H1 (cell line): ENCODE measurements at regions not wholly inside any gene's neighbourhood (a gene's known extent, or its start where the extent isn't known, plus 50 kb on each side); places are given as distances from the start of the nearest gene placed in this dataset.
A peak's percentile ranks its signal among the peaks of the same experiment; 100 is the strongest.
"Not testable (repeated sequence)": the region's sequence is repeated elsewhere in the genome, so short reads cannot be mapped to it uniquely, and the experiment has no call there.

Experiments used
- CTCF ChIA-PET: fragments of 300-600 bp; sonication (Branson Sonifier 250); formaldehyde crosslinking; loops from one replicate; lab custom pipeline; 2021; ENCODE audit not compliant: partially characterized antibody; lab: Charles Lee
- POLR2A ChIA-PET: fragments of 300-600 bp; sonication (Branson Sonifier 250); formaldehyde crosslinking; loops from one replicate; lab custom pipeline; 2021; ENCODE audit warnings: inconsistent platforms; ENCODE audit not compliant: partially characterized antibody; lab: Charles Lee
- DNase-seq, 2 experiments: peaks; one replicate each; pipeline versions ENCODE4 v3.0.0 to v3.0.0-alpha.2; 2010 to 2022; ENCODE audit warnings: low spot score in 2 of 2, low read depth in 1 of 2, mixed read lengths in 1 of 2
- FAIRE-seq: peaks from 2 replicates; lab custom pipeline; 2011; peaks lifted over from hg19 to GRCh38; lab: Jason Lieb, UNC
- H2AFZ ChIP-seq: 2 replicates; pipeline ENCODE4 v1.8.1; 2012; ENCODE audit warnings: low read length, inconsistent platforms
- H2AK5ac ChIP-seq: 2 replicates; pipeline ENCODE4 v1.6.1; 2013; ENCODE audit warnings: low read depth, low read length
- H2BK120ac ChIP-seq: replicated peaks from 2 replicates; pipeline ENCODE3; 2013; ENCODE audit warnings: low read depth, low read length, inconsistent platforms
- H2BK12ac ChIP-seq: 2 replicates; pipeline ENCODE4 v1.6.1; 2013; ENCODE audit warnings: low read depth, low read length
- H2BK15ac ChIP-seq: 2 replicates; pipeline ENCODE4 v1.6.1; 2013; ENCODE audit warnings: low read length
- H2BK20ac ChIP-seq: 2 replicates; pipeline ENCODE4 v1.6.1; 2013; ENCODE audit warnings: low read length
- H2BK5ac ChIP-seq: 2 replicates; pipeline ENCODE4 v1.6.1; 2013; ENCODE audit warnings: low read depth, low read length
- H3K14ac ChIP-seq: 2 replicates; pipeline ENCODE4 v1.6.1; 2013; ENCODE audit warnings: inconsistent platforms; ENCODE audit not compliant: insufficient read length
- H3K18ac ChIP-seq: 2 replicates; pipeline ENCODE4 v1.6.1; 2013; ENCODE audit warnings: low read length; ENCODE audit errors: extremely low read depth
- H3K23ac ChIP-seq: 2 replicates; pipeline ENCODE4 v1.6.1; 2013; ENCODE audit warnings: inconsistent platforms; ENCODE audit not compliant: insufficient read length
- H3K23me2 ChIP-seq: 2 replicates; pipeline ENCODE4 v1.6.1; 2013; ENCODE audit warnings: low read depth, low read length
- H3K27ac ChIP-seq: 2 replicates; pipeline ENCODE4 v1.6.1; 2011; ENCODE audit warnings: low read depth, low read length, inconsistent platforms
- H3K27me3 ChIP-seq, 4 experiments: replicated peaks in 1 of 4; 1 replicate in 1 of 4; 2 replicates in 3 of 4; pipeline versions ENCODE4 v1.6.1 to v1.8.1; 2011 to 2013; ENCODE audit warnings: low read length in 3 of 4, mild to moderate bottlenecking in 3 of 4, inconsistent platforms in 2 of 4, mixed read lengths in 2 of 4, moderate library complexity in 1 of 4; ENCODE audit not compliant: control insufficient read depth in 3 of 4, insufficient read depth in 3 of 4; ENCODE audit errors: extremely low read depth in 1 of 4
- H3K36me3 ChIP-seq, 4 experiments: 2 replicates each; pipeline versions ENCODE4 v1.6.1 to v1.8.1; 2011 to 2013; ENCODE audit warnings: mild to moderate bottlenecking in 4 of 4, low read length in 3 of 4, moderate library complexity in 2 of 4, control low read depth in 1 of 4, inconsistent platforms in 1 of 4; ENCODE audit not compliant: insufficient read depth in 4 of 4, control insufficient read depth in 2 of 4
- H3K4ac ChIP-seq: replicated peaks from 2 replicates; pipeline ENCODE3; 2013; ENCODE audit warnings: low read length, low read depth, mixed read lengths, inconsistent platforms; ENCODE audit not compliant: insufficient read length
- H3K4me1 ChIP-seq, 4 experiments: replicated peaks in 1 of 4; 1 replicate in 1 of 4; 2 replicates in 3 of 4; pipeline versions ENCODE4 v1.6.1 to v1.8.1; 2011 to 2013; ENCODE audit warnings: low read length in 3 of 4, inconsistent platforms in 2 of 4, mixed read lengths in 1 of 4; ENCODE audit not compliant: insufficient read depth in 4 of 4, control insufficient read depth in 3 of 4
- H3K4me2 ChIP-seq, 2 experiments: 2 replicates each; pipeline versions ENCODE4 v1.6.1 to v1.8.1; 2011 to 2013; ENCODE audit warnings: low read depth in 2 of 2, low read length in 2 of 2, control low read depth in 1 of 2, inconsistent platforms in 1 of 2, mild to moderate bottlenecking in 1 of 2; ENCODE audit not compliant: insufficient read depth in 1 of 2
- H3K4me3 ChIP-seq, 4 experiments: fragments of 200-600, 300-600 bp in 1 of 4; sonication (generic), shearing (Covaris generic), sonication (Bioruptor Twin) in 1 of 4; 2 replicates each; pipeline versions ENCODE4 v1.5.1 to v1.8.1; 2011 to 2016; ENCODE audit warnings: low read length in 4 of 4, low read depth in 3 of 4, control low read depth in 2 of 4, inconsistent platforms in 2 of 4, mild to moderate bottlenecking in 2 of 4, mixed read lengths in 1 of 4, moderate library complexity in 1 of 4; ENCODE audit not compliant: insufficient read depth in 2 of 4; ENCODE audit errors: extremely low read depth in 1 of 4
- H3K56ac ChIP-seq: replicated peaks from 2 replicates; pipeline ENCODE3; 2013; ENCODE audit warnings: low read depth, mild to moderate bottlenecking, mixed read lengths, low read length, inconsistent platforms; ENCODE audit not compliant: insufficient read length
- H3K79me1 ChIP-seq: 2 replicates; pipeline ENCODE4 v1.6.1; 2013; ENCODE audit warnings: low read depth, low read length, control low read depth
- H3K79me2 ChIP-seq, 2 experiments: 2 replicates each; pipeline versions ENCODE4 v1.6.1 to v1.8.1; 2012 to 2013; ENCODE audit warnings: low read length in 2 of 2, mild to moderate bottlenecking in 2 of 2, inconsistent platforms in 1 of 2; ENCODE audit not compliant: insufficient read depth in 2 of 2, control insufficient read depth in 1 of 2
- H3K9ac ChIP-seq, 4 experiments: replicated peaks in 1 of 4; 1 replicate in 1 of 4; 2 replicates in 3 of 4; pipeline versions ENCODE4 v1.6.1 to v1.8.1; 2011 to 2013; ENCODE audit warnings: low read depth in 3 of 4, low read length in 3 of 4, control low read depth in 2 of 4, mild to moderate bottlenecking in 2 of 4, moderate library complexity in 2 of 4, inconsistent platforms in 1 of 4; ENCODE audit errors: extremely low read depth in 1 of 4
- H3K9me3 ChIP-seq, 2 experiments: 2 replicates each; pipeline versions ENCODE4 v1.6.1 to v1.8.1; 2012 to 2013; ENCODE audit warnings: mild to moderate bottlenecking in 2 of 2, moderate library complexity in 2 of 2, control low read depth in 1 of 2, inconsistent platforms in 1 of 2, low read depth in 1 of 2, low read length in 1 of 2, mixed read lengths in 1 of 2; ENCODE audit not compliant: insufficient read depth in 2 of 2
- H4K20me1 ChIP-seq, 2 experiments: replicated peaks in 1 of 2; 2 replicates each; pipeline versions ENCODE3 to v1.8.1; 2011 to 2013; ENCODE audit warnings: inconsistent platforms in 2 of 2, low read length in 2 of 2, mild to moderate bottlenecking in 1 of 2; ENCODE audit not compliant: insufficient read depth in 2 of 2, control insufficient read depth in 1 of 2
- H4K5ac ChIP-seq: 2 replicates; pipeline ENCODE4 v1.6.1; 2013; ENCODE audit warnings: low read length, low read depth, mixed read lengths, inconsistent platforms; ENCODE audit not compliant: insufficient read length
- H4K8ac ChIP-seq: 2 replicates; pipeline ENCODE4 v1.8.0; 2013; ENCODE audit warnings: mild to moderate bottlenecking, moderate library complexity, low read length, inconsistent platforms; ENCODE audit not compliant: insufficient read depth; ENCODE audit errors: extremely low read depth
- H4K91ac ChIP-seq: replicated peaks from 2 replicates; pipeline ENCODE3; 2013; ENCODE audit warnings: low read length, mixed read lengths, inconsistent platforms; ENCODE audit not compliant: insufficient read length
- CTCF ChIP-seq, 3 experiments: IDR thresholded peaks; 1 replicate in 2 of 3; 2 replicates in 1 of 3; pipeline versions ENCODE4 v1.5.1 to v1.6.1; 2011; ENCODE audit warnings: low read length in 3 of 3, mild to moderate bottlenecking in 3 of 3, inconsistent platforms in 2 of 3, low read depth in 1 of 3, moderate library complexity in 1 of 3; ENCODE audit not compliant: insufficient read depth in 1 of 3; ENCODE audit errors: control extremely low read depth in 1 of 3
- RAD21 ChIP-seq, 2 experiments: IDR thresholded peaks in 1 of 2; conservative IDR thresholded peaks in 1 of 2; 2 replicates each; pipeline ENCODE4 v1.6.1; 2011; ENCODE audit warnings: low read depth in 2 of 2, low read length in 2 of 2, improper control_type of control experiment in 1 of 2, inconsistent platforms in 1 of 2, mild to moderate bottlenecking in 1 of 2, moderate library complexity in 1 of 2
- WGBS, 2 experiments: shearing (Covaris generic) in 1 of 2; methylation state at CpG; one replicate each; pipeline versions ENCODE4 v1.1.6 to v1.1.7; 2013 to 2015; ENCODE audit warnings: low lambda C conversion rate in 2 of 2, mixed read lengths in 2 of 2, inconsistent platforms in 1 of 2, low coverage in 1 of 2, missing lambda C conversion rate in 1 of 2; ENCODE audit not compliant: insufficient replicate concordance in 2 of 2, insufficient coverage in 1 of 2, insufficient read length in 1 of 2; ENCODE audit errors: extremely low coverage in 1 of 2, missing lambda C conversion rate in 1 of 2; 5-methylcytosine and 5-hydroxymethylcytosine counted together

GRCh38 chr2:90036335-90036734, 1344.9 kb downstream of the RPIA start:
- H3K4me1 ChIP-seq, H3K23me2 ChIP-seq, CTCF ChIA-PET, H2BK20ac ChIP-seq, H3K79me2 ChIP-seq, H4K20me1 ChIP-seq, H3K27ac ChIP-seq, H2BK12ac ChIP-seq, FAIRE-seq, H3K4me3 ChIP-seq, H2BK120ac ChIP-seq, H3K4ac ChIP-seq, H3K23ac ChIP-seq, H3K14ac ChIP-seq, H2BK15ac ChIP-seq, H3K36me3 ChIP-seq, POLR2A ChIA-PET, H3K27me3 ChIP-seq, H4K8ac ChIP-seq, DNase-seq, H2BK5ac ChIP-seq, H3K79me1 ChIP-seq, H4K91ac ChIP-seq, H3K9me3 ChIP-seq, H3K9ac ChIP-seq, H3K56ac ChIP-seq, H3K4me2 ChIP-seq, H4K5ac ChIP-seq, H2AFZ ChIP-seq, H2AK5ac ChIP-seq, H3K18ac ChIP-seq: not testable (repeated sequence)
- WGBS, 2 experiments: 63% methylated on average over 1 of the region's 1 CpG; no CpG with 5 or more reads in 1 of the 2 experiments
- TF ChIP-seq CTCF (IDR thresholded peaks at IDR 0.05; ENCODE audit: control extremely low read depth in 1 of 3, insufficient read depth in 1 of 3, low read depth in 1 of 3, low read length in 3 of 3): peak; percentile 31 to 36 (median 35); a peak in 3 of 4 replicates
- TF ChIP-seq RAD21 (IDR thresholded peaks at IDR 0.05 in 1 of 2, conservative IDR thresholded peaks at IDR 0.05 in 1 of 2; ENCODE audit: low read depth in 2 of 2, low read length in 2 of 2): peak; percentile 51 to 65
